ENCODE measurements at regions not wholly inside any gene's neighbourhood (a gene's known extent, or its start where the extent isn't known, plus 50 kb on each side); places are given as distances from the start of the nearest gene placed in this dataset.

GRCh38 chr6:150713487-150713886 is 113.8 kb downstream of the PLEKHG1 start:
- no peak for DNase-seq

- DNase-seq: no peak
Observed at GRCh38 chr6:150713931-150714330, 114.2 kb downstream of the PLEKHG1 start.

GRCh38 chr6:150715133-150715532 is 115.4 kb downstream of the PLEKHG1 start:
- no peak for DNase-seq

GRCh38 chr6:150717419-150717818 is 117.7 kb downstream of the PLEKHG1 start:
- DNase-seq: no peak

- no peak for DNase-seq
Observed at GRCh38 chr6:150719099-150719766, 119.5 kb downstream of the PLEKHG1 start.

- no peak for DNase-seq
Observed at GRCh38 chr6:150719831-150720230, 120.1 kb downstream of the PLEKHG1 start.

GRCh38 chr6:150720774-150721233 is 121.1 kb downstream of the PLEKHG1 start:
- DNase-seq: no peak

- DNase-seq: no peak
Observed at GRCh38 chr6:150721418-150722266, 122.0 kb downstream of the PLEKHG1 start.

- no peak for DNase-seq
Observed at GRCh38 chr6:150722614-150723344, 123.1 kb downstream of the PLEKHG1 start.

- no peak for DNase-seq
Observed at GRCh38 chr6:150723345-150723658, 123.6 kb downstream of the PLEKHG1 start.

GRCh38 chr6:150723857-150724256 is 124.2 kb downstream of the PLEKHG1 start:
- DNase-seq: no peak

- DNase-seq: no peak
Observed at GRCh38 chr6:150725795-150726194, 126.1 kb downstream of the PLEKHG1 start.

- no peak for DNase-seq
Observed at GRCh38 chr6:150729188-150729748, 129.6 kb downstream of the PLEKHG1 start.

- DNase-seq: no peak
Observed at GRCh38 chr6:150730801-150731457, 131.2 kb downstream of the PLEKHG1 start.

- DNase-seq: no peak
Observed at GRCh38 chr6:150732765-150733539, 132.6 kb upstream of the MTHFD1L start.

GRCh38 chr6:150733726-150734125 is 131.8 kb upstream of the MTHFD1L start:
- no peak for DNase-seq

- no peak for DNase-seq
Observed at GRCh38 chr6:150734235-150734634, 131.3 kb upstream of the MTHFD1L start.

GRCh38 chr6:150735341-150735851 is 130.1 kb upstream of the MTHFD1L start:
- DNase-seq: no peak

GRCh38 chr6:150738092-150738629 is 127.3 kb upstream of the MTHFD1L start:
- DNase-seq: no peak

- no peak for DNase-seq
Observed at GRCh38 chr6:150739711-150740349, 125.7 kb upstream of the MTHFD1L start.

GRCh38 chr6:150740453-150740852 is 125.0 kb upstream of the MTHFD1L start:
- no peak for DNase-seq

Measured in bone marrow (tissue), 2 donors.